ENCODE measurements at regions not wholly inside any gene's neighbourhood (a gene's known extent, or its start where the extent isn't known, plus 50 kb on each side); places are given as distances from the start of the nearest gene placed in this dataset.

- TF ChIP-seq POLR2A (IDR thresholded peaks at IDR 0.05): no peak
- no peak for TF ChIP-seq CTCF (IDR thresholded peaks at IDR 0.05)
Observed at GRCh38 chr11:41984023-41984422, 524.6 kb upstream of the LRRC4C start.
